Urothelium cell line (cell line): ENCODE measurements at regions not wholly inside any gene's neighbourhood (a gene's known extent, or its start where the extent isn't known, plus 50 kb on each side); places are given as distances from the start of the nearest gene placed in this dataset.
"Not testable (repeated sequence)": the region's sequence is repeated elsewhere in the genome, so short reads cannot be mapped to it uniquely, and the experiment has no call there.

Experiments used
- DNase-seq: peaks from one replicate; pipeline ENCODE4 v3.0.0; 2011; ENCODE audit warnings: low spot score, mixed read lengths
- FAIRE-seq: peaks from 2 replicates; lab custom pipeline; 2011; peaks lifted over from hg19 to GRCh38; lab: Jason Lieb, UNC

DNA sequence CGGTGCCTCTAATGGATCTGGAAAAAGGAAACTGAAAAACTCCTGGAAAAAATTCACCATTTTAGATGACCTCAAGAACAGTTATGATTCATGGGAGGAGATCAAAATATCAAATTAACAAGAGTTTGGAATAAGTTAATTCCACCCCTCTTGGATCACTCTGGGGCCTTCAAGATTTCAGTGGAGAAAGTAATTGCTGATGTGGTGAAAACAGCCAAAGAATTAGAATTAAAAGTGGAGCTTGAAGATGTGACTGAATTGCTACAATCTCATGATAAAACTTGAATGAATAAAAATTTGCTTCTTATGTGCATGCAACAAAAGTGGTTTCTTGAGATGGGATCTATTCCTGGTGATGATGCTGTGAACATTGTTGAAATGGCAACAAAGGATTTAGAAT is 974.4 kb upstream of the GYPC start:
- FAIRE-seq (no peak), DNase-seq (no peak)

DNA sequence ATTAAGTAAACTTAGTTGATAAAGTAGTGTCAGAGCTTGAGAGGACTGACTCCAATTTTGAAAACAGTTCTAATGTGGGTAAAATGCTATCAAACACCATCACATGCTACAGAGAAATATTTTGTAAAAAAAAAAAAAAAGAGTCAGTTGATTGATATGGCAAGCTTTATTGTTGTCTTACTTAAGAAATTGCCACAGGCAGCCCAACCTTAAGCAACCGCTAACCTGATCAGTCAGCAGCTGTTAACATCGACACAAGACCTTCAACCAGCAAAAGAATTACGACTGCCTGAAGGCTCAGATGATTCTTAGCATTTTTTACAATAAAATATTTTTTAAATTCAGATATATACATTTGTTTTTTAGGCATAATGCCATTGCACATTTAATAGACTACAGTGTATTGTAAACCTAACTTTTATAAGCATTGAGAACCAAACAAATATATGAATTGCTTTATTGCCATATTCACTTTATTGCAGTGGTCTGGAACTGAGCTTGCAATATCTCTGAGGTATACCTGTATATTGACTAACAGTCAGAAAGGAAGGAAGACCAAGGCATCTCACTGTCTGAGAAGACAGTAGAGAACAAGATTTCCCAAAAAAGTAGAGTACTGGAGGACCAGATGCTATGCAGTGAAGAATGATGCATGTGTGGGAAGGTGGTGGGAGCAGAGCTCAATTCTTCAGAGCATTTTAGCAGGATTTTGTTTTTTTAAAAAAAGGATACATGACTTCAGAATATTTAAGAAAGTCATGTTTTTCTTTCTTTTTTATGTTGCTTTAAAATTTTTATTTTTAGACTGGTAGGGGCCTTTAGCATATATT is 973.8 kb upstream of the GYPC start:
- DNase-seq, result no peak
- FAIRE-seq, result no peak

DNA sequence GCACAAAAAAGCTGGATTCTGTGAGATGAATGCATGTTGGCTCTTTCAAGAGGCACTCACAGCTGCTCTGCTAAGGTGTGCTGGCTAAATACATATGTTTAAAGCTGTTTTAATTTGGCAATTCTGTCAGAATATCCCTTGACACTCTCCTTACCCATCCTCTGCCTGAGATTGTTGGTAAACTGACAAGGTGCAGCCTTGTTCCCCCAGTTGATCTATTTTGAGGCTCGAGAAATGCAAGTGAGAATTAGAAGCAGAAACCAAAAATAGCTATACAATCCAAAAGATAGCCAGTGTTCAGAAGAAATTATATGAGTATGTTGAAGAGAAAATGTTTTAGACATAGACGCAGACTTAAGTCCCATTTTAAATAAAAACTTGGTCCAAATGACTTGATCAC is 971.7 kb upstream of the GYPC start:
- FAIRE-seq, result no peak
- no peak for DNase-seq

DNA sequence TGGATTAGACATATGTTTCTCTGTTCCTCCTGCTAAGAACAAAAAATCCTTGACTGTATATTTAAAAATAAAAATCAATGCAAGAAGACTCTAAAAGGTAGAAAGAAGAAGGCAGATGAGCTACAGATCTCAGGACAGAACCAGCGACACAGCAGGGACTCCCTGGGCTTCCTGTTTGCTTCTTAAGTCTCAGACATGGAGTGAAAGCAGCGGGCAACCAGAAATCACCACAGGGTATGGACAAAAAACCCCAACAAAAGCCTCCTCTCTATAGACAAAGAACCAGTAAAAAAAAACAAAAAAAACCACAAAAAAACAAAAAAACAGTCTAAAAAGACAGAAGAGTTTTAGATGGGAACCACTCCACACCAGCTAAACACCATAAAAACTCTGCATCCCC is 971.0 kb upstream of the GYPC start:
- no peak for DNase-seq
- FAIRE-seq, result no peak

GRCh38 chr2:125696560-125696959 is 959.4 kb upstream of the GYPC start:
- DNase-seq, result peak; percentile 26
- no peak for FAIRE-seq

GRCh38 chr2:125698280-125698679 is 957.7 kb upstream of the GYPC start:
- FAIRE-seq, result no peak

DNA sequence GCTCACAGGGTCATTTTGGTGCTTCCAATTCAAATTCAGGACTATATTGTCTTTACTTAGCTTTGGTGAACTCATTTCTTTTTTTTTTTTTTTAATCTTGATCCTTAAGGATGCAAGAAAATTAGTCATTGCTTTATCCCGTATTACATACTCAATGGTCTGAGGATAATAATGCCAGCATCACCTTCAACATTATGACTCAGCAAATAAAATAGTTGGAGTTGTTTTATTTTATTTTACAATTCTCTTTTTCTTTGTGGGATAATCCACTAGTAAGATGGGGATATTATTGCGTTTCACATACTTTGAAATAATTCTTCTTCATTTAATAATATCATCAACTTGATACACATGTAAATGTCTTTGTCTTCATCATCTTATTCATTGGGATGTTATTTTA is 954.9 kb upstream of the GYPC start:
- DNase-seq, result no peak
- FAIRE-seq, result no peak

More at GRCh38 chr2:125698280-125698679, 957.7 kb upstream of the GYPC start:
- DNase-seq, result no peak

DNA sequence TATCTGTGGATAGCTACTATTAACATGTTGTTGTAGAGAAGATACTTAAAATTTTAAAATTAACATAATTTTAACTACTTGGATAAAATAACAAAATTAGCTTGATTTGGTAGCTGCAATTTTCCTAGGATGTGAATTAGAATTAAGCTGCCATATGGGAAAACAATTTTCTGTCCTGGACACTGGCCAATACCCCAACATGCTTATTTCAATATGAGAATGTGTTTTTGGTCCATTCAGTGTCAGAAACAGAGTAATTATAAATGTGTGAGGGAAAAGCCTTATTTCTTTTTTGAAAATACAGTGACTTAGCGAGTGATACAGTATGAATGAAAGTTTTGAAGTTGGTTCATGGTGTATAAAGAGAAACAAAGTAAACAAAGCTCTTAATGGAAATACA is 948.3 kb upstream of the GYPC start:
- FAIRE-seq (no peak), DNase-seq (no peak)

- FAIRE-seq (no peak), DNase-seq (no peak)
These were observed 945.4 kb upstream of the GYPC start for GRCh38 chr2:125710561-125710960.

- DNase-seq, result no peak
- FAIRE-seq, result no peak
These were observed 944.9 kb upstream of the GYPC start for GRCh38 chr2:125711075-125711474.

GRCh38 chr2:125713533-125713932 is 942.4 kb upstream of the GYPC start:
- DNase-seq (no peak), FAIRE-seq (no peak)

DNA sequence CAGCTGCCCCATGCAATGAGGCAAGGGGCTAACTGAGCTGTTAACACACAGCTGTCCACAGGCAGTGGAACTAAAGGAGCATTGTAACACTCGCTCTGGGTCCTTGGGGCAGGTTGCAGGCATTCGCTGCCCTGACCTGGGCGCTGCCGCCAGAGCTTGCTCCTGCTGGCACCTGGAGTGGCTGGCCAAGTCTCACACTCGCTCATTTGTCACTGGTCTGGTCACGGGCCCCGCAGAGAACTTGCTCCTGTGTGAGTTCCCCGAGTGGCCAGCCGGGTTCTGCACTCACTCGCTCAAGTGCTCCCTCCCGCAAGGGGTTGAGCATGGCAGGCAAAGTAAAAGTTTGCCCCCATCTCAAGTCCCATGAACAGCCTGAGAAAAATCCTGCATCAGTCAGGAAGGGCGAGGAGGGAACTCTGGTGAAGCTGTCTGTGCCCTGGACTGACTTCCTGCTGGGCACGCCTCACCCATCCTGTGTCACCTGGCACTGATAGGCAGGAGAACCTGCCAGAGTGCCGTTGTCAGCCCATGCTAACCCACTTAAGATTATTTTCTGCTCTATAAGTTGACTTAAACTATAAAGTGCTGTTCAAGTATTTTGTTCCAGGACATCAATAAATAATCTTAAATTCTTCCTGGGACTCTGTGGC is 934.8 kb upstream of the GYPC start:
- FAIRE-seq (no peak), DNase-seq (no peak)

DNA sequence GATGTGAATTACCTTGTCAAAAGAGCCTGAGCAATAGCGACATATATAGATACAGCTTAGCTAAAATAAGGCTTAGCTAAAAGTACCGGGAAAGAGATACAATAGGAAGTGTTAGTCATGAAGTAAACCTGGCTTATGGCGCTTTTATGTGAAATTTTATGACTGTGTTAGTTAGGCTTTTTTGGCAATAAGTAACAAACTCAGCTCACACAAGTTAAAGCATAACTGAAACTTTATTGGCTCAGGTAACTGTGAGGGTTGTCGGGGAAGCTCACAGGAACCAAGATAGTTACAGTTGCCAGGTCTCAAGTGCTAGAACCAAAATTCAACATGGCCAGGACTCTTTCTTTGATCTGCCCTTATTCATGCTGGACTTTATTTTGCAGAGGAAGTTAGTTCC is 925.0 kb upstream of the GYPC start:
- DNase-seq (no peak), FAIRE-seq (no peak)

DNA sequence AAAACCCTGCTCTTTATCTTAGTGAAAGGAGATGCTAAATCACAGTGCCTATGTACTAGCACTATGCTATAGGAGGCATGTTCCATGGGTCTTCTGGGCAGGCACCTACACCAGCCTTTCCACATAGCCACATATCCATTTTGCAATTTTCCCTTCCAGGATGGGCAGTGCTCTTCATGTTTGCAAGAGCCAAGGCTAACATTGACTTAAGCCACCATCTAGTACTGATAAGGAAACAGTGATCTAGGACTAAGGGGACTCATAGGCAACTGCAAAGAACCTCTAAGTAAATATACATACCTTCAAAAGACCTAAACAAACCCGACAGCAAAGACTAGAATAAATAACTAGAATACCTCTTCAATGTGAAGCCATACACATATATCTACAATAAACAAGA is 919.7 kb upstream of the GYPC start:
- FAIRE-seq (peak; percentile 5), DNase-seq (no peak)

DNA sequence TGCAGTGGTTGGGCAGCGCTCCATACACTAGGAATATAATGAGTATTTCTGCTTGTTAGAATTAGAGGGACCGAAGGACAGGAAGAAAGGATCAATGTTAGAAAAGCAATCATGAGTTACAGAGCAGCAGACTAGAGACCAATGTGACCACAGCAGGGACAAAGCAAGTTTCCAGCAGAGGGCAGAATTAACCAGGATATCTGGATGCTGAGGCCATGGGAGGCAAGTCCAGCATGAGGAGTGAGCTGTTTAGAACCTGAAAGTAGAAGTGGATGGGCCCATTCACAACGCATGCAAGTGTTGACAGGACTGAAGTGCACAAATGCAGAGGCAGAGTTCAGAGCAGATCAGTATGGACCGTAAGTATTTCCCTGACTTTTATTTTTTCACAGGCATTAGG is 910.4 kb upstream of the GYPC start:
- FAIRE-seq, result peak; percentile 91
- DNase-seq, result peak; percentile 57

DNA sequence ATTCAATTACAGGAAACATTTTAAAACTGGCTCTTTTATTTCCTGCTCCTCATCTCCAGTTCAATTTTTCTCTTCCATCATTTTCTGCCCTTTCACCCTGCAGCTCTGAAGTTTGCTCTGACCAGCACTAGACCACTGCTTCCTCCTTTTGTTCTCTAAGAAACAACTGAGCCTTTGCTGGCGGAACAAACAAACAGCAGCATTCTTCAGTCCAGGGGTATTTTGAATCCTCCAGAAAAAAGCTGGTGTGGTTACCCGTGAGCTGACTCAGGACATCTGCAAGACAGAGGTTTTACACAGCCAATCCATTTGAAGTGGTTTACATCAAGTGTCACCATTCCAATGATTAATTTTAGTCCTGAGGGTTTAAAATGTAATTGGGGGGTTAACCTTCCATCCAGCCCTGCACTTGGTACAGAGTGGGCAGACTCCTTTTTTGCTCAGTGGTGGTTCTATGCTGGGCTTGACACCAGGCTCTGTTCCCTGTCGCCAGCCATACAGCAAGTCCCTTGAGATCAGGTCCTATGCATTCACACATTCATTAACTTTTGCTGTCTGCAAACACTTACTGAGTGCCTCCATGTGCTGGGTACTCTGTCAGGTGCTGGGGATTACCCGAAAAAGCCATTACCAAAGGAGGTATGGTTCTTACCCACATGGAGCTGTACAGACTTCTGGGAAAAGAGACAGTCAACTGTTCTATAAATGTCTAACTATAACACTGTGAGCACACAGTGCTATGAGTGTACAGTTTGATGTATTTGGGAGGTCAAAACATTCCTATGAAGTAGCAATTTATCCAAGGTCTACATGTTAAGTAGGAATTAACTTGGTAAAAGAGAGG is 909.4 kb upstream of the GYPC start:
- peak; percentile 80 for FAIRE-seq

DNA sequence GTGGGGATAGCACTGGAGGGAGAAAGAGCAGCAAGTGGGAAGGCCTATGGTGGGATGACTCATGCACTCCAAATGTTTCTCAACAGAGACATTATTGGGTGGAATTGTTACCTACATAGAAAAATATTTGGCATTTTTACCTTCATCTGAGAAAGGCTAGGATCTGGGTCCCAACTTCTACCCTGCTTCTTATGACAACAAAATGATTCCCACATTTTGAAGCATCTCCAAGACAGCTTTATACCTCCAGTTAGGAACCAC is 908.9 kb upstream of the GYPC start:
- FAIRE-seq, result no peak
- peak; percentile 50 for DNase-seq

More for the DNA sequence above, 909.4 kb upstream of the GYPC start:
- DNase-seq, result peak; percentile 16

DNA sequence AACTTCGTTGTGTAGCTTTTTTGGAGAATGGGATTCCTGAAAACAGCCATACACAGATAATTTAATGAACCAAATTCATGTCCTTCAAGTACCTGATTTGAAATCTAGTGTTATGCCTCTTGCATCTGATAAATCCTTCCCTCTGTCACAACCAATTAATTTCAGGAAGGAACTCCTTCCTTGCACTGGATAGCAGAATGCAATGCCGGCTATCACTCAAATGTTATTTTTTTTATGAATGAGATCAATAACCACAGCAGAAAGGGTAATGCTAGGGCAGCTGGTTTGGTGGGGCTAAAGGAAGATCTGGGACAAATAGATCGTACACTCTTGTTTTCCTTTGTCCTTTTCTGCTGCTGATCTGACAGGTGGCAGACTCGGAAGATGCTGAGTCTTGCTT is 899.5 kb upstream of the GYPC start:
- DNase-seq (no peak), FAIRE-seq (no peak)

- FAIRE-seq (no peak), DNase-seq (no peak)
These were observed 859.2 kb upstream of the GYPC start for GRCh38 chr2:125796784-125797183.

DNA sequence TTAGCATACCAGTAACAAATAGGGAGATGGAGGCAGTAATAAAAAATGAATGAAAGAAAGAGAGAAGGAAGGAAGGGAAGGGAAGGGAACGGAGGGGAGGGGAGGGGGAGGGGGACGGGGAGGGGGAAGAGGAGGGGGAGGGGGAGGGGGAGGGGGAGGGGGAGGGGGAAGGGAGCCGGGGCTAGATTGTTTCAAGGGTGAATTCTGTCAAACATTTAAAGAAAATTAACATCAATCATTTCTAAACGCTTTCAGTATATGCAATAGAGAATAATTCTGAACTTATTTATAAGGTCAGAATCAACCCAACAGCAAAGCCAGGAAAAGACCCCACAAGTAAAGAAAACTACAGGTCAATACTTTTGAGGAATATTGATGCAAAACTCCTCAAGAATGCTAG is 858.8 kb upstream of the GYPC start:
- FAIRE-seq, result no peak
- DNase-seq, result no peak

DNA sequence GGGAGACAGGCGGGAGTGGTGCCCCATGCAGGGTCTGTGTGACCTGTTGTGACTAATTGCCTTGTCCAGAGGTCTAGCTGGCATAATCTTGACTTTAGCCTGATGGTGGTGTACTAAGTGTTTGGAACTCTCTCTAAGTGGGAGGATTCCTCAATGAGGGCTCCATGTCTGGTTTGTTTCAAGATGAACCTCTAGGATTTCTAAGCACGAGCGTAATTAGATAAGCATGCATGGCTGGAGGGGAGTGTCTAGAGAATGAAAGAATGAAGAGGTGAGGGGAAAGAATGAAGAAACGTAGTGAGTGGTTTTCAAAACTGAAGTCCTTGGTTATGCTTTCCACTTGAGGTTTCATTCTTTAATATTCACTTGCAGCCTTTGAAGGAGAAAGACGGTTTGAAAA is 833.2 kb upstream of the GYPC start:
- no peak for FAIRE-seq
- DNase-seq, result no peak

DNA sequence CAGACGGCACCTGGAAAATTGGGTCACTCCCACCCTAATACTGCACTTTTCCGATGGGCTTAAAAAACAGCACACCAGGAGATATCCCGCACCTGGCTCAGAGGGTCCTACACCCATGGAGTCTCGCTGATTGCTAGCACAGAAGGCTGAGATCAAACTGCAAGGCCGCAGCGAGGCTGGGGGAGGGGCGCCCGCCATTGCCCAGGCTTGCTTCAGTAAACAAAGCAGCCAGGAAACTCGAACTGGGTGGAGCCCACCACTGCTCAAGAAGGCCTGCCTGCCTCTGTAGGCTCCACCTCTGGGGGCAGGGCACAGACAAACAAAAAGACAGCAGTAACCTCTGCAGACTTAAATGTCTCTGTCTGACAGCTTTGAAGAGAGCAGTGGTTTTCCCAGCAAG is 830.2 kb upstream of the GYPC start:
- DNase-seq, FAIRE-seq: not testable (repeated sequence)
